ENCODE measurements at regions not wholly inside any gene's neighbourhood (a gene's known extent, or its start where the extent isn't known, plus 50 kb on each side); places are given as distances from the start of the nearest gene placed in this dataset.
"Not testable (repeated sequence)": the region's sequence is repeated elsewhere in the genome, so short reads cannot be mapped to it uniquely, and the experiment has no call there.

- no peak for DNase-seq (ENCODE audit: low read depth in 2 of 2)
Measured at GRCh38 chr2:189231719-189232323, 52.3 kb upstream of the COL5A2 start.

GRCh38 chr2:189232759-189233406, 53.3 kb upstream of the COL5A2 start:
- no peak for DNase-seq (ENCODE audit: low read depth in 2 of 2)

- no peak for DNase-seq (ENCODE audit: low read depth in 2 of 2)
Measured at GRCh38 chr2:189233527-189233926, 54.0 kb upstream of the COL5A2 start.

- DNase-seq (ENCODE audit: low read depth in 2 of 2): no peak
Measured at GRCh38 chr2:189234991-189235390, 55.4 kb upstream of the COL5A2 start.

- DNase-seq (ENCODE audit: low read depth in 2 of 2): peak in 1 of 2 experiments; percentile 20
Measured at GRCh38 chr2:189236066-189236465, 56.5 kb upstream of the COL5A2 start.

GRCh38 chr2:189238903-189239302, 59.3 kb upstream of the COL5A2 start:
- no peak for DNase-seq (ENCODE audit: low read depth in 2 of 2)

GRCh38 chr2:189243843-189244242, 64.3 kb upstream of the COL5A2 start:
- DNase-seq (ENCODE audit: low read depth in 2 of 2): not testable (repeated sequence)

- DNase-seq (ENCODE audit: low read depth in 2 of 2): no peak
Measured at GRCh38 chr2:189247276-189247675, 67.7 kb upstream of the COL5A2 start.

- DNase-seq (ENCODE audit: low read depth in 2 of 2): no peak
Measured at GRCh38 chr2:189248141-189248540, 68.6 kb upstream of the COL5A2 start.

GRCh38 chr2:189249171-189249570, 69.6 kb upstream of the COL5A2 start:
- peak; percentile 56 to 57 for DNase-seq (ENCODE audit: low read depth in 2 of 2)

- no peak for DNase-seq (ENCODE audit: low read depth in 2 of 2)
Measured at GRCh38 chr2:189249901-189250300, 70.3 kb upstream of the COL5A2 start.

GRCh38 chr2:189252991-189253675, 73.6 kb upstream of the COL5A2 start:
- DNase-seq (ENCODE audit: low read depth in 2 of 2): peak; percentile 53

- DNase-seq (ENCODE audit: low read depth in 2 of 2): no peak
Measured at GRCh38 chr2:189253836-189254235, 74.3 kb upstream of the COL5A2 start.

- peak; percentile 90 to 92 for DNase-seq (ENCODE audit: low read depth in 2 of 2)
Measured at GRCh38 chr2:189254268-189254883, 74.8 kb upstream of the COL5A2 start.

GRCh38 chr2:189255711-189256110, 76.2 kb upstream of the COL5A2 start:
- no peak for DNase-seq (ENCODE audit: low read depth in 2 of 2)

- DNase-seq (ENCODE audit: low read depth in 2 of 2): no peak
Measured at GRCh38 chr2:189258616-189259365, 79.2 kb upstream of the COL5A2 start.

GRCh38 chr2:189260361-189260814, 80.8 kb upstream of the COL5A2 start:
- no peak for DNase-seq (ENCODE audit: low read depth in 2 of 2)

- peak; percentile 74 to 76 for DNase-seq (ENCODE audit: low read depth in 2 of 2)
Measured at GRCh38 chr2:189261431-189261841, 81.9 kb upstream of the COL5A2 start.

GRCh38 chr2:189261916-189262315, 82.4 kb upstream of the COL5A2 start:
- DNase-seq (ENCODE audit: low read depth in 2 of 2): no peak

- DNase-seq (ENCODE audit: low read depth in 2 of 2): no peak
Measured at GRCh38 chr2:189265696-189266320, 86.2 kb upstream of the COL5A2 start.

- no peak for DNase-seq (ENCODE audit: low read depth in 2 of 2)
Measured at GRCh38 chr2:189267491-189267890, 87.9 kb upstream of the COL5A2 start.

Data from fibroblast of skin of left quadriceps (primary cell).